COLO668 (cell line): ENCODE measurements at regions not wholly inside any gene's neighbourhood (a gene's known extent, or its start where the extent isn't known, plus 50 kb on each side); places are given as distances from the start of the nearest gene placed in this dataset.
"Not testable (repeated sequence)": the region's sequence is repeated elsewhere in the genome, so short reads cannot be mapped to it uniquely, and the experiment has no call there.

ENCODE experiments used
- DNase-seq: peaks from one replicate; lab custom pipeline; 2025; ENCODE audit not compliant: unreplicated experiment; lab: John Stamatoyannopoulos, UW

- no peak for DNase-seq
Measured at GRCh38 chr3:64783200-64783599, 95.4 kb upstream of the ADAMTS9 start.

- not testable (repeated sequence) for DNase-seq
Measured at GRCh38 chr3:64780923-64781322, 93.1 kb upstream of the ADAMTS9 start.

- DNase-seq, result no peak
Measured at GRCh38 chr3:64773137-64773536, 85.3 kb upstream of the ADAMTS9 start.

- no peak for DNase-seq
Measured at GRCh38 chr3:64766440-64766839, 78.6 kb upstream of the ADAMTS9 start.

- no peak for DNase-seq
Measured at GRCh38 chr3:64765947-64766346, 78.1 kb upstream of the ADAMTS9 start.

GRCh38 chr3:64764386-64764929 lies 76.7 kb upstream of the ADAMTS9 start:
- DNase-seq, result no peak

- DNase-seq, result no peak
Measured at GRCh38 chr3:64763980-64764379, 76.2 kb upstream of the ADAMTS9 start.

GRCh38 chr3:64761729-64762128 lies 73.9 kb upstream of the ADAMTS9 start:
- no peak for DNase-seq

GRCh38 chr3:64760258-64760657 lies 72.5 kb upstream of the ADAMTS9 start:
- DNase-seq, result no peak

- no peak for DNase-seq
Measured at GRCh38 chr3:64759811-64760210, 72.0 kb upstream of the ADAMTS9 start.

GRCh38 chr3:64756398-64756986 lies 68.7 kb upstream of the ADAMTS9 start:
- no peak for DNase-seq

- no peak for DNase-seq
Measured at GRCh38 chr3:64748244-64748904, 60.6 kb upstream of the ADAMTS9 start.

- DNase-seq, result no peak
Measured at GRCh38 chr3:64747679-64748078, 59.9 kb upstream of the ADAMTS9 start.

- no peak for DNase-seq
Measured at GRCh38 chr3:64743887-64744243, 56.1 kb upstream of the ADAMTS9 start.

GRCh38 chr3:64743156-64743886 lies 55.5 kb upstream of the ADAMTS9 start:
- no peak for DNase-seq

GRCh38 chr3:64741341-64741740 lies 53.5 kb upstream of the ADAMTS9 start:
- no peak for DNase-seq

GRCh38 chr3:64739971-64740631 lies 52.3 kb upstream of the ADAMTS9 start:
- no peak for DNase-seq
